Dermis blood vessel endothelial cell (primary cell): ENCODE measurements at regions not wholly inside any gene's neighbourhood (a gene's known extent, or its start where the extent isn't known, plus 50 kb on each side); places are given as distances from the start of the nearest gene placed in this dataset.
A peak's percentile ranks its signal among the peaks of the same experiment; 100 is the strongest.
"Not testable (repeated sequence)": the region's sequence is repeated elsewhere in the genome, so short reads cannot be mapped to it uniquely, and the experiment has no call there.

ENCODE experiments used
- DNase-seq: peaks from one replicate; pipeline ENCODE4 v3.0.0; 2010

GRCh38 chr5:67619636-67620035, 423.0 kb upstream of the CD180 start:
- no peak for DNase-seq

GRCh38 chr5:67619235-67619634, 422.6 kb upstream of the CD180 start:
- DNase-seq: no peak

- no peak for DNase-seq
Measured at GRCh38 chr5:67617051-67617450, 420.5 kb upstream of the CD180 start.

- no peak for DNase-seq
Measured at GRCh38 chr5:67612961-67613360, 416.4 kb upstream of the CD180 start.

GRCh38 chr5:67610186-67610912, 413.8 kb upstream of the CD180 start:
- no peak for DNase-seq

GRCh38 chr5:67607958-67608357, 411.4 kb upstream of the CD180 start:
- no peak for DNase-seq

- no peak for DNase-seq
Measured at GRCh38 chr5:67606586-67606947, 410.0 kb upstream of the CD180 start.

- no peak for DNase-seq
Measured at GRCh38 chr5:67605730-67606585, 409.4 kb upstream of the CD180 start.

GRCh38 chr5:67591491-67591890, 394.9 kb upstream of the CD180 start:
- peak; percentile 50 for DNase-seq

- DNase-seq: no peak
Measured at GRCh38 chr5:67588389-67588788, 391.8 kb upstream of the CD180 start.

GRCh38 chr5:67581203-67581602, 384.6 kb upstream of the CD180 start:
- no peak for DNase-seq

GRCh38 chr5:67578011-67578410, 381.4 kb upstream of the CD180 start:
- no peak for DNase-seq

GRCh38 chr5:67577424-67577823, 380.8 kb upstream of the CD180 start:
- no peak for DNase-seq

GRCh38 chr5:67576112-67576511, 379.5 kb upstream of the CD180 start:
- DNase-seq: no peak

- no peak for DNase-seq
Measured at GRCh38 chr5:67575087-67575486, 378.5 kb upstream of the CD180 start.

- DNase-seq: no peak
Measured at GRCh38 chr5:67561151-67561932, 364.7 kb upstream of the CD180 start.

- DNase-seq: no peak
Measured at GRCh38 chr5:67552773-67553172, 356.2 kb upstream of the CD180 start.

GRCh38 chr5:67549947-67550346, 353.3 kb upstream of the CD180 start:
- no peak for DNase-seq

- DNase-seq: no peak
Measured at GRCh38 chr5:67549296-67549618, 352.7 kb upstream of the CD180 start.

GRCh38 chr5:67548520-67549295, 352.1 kb upstream of the CD180 start:
- no peak for DNase-seq

- no peak for DNase-seq
Measured at GRCh38 chr5:67547682-67548081, 351.1 kb upstream of the CD180 start.

- DNase-seq: not testable (repeated sequence)
Measured at GRCh38 chr5:67544942-67545341, 348.3 kb upstream of the CD180 start.
